Thyroid gland (tissue), 4 donors: ENCODE measurements at regions not wholly inside any gene's neighbourhood (a gene's known extent, or its start where the extent isn't known, plus 50 kb on each side); places are given as distances from the start of the nearest gene placed in this dataset.

Experiments used
- DNase-seq, 2 donors: peaks; one replicate each; pipeline ENCODE4 v3.0.0-alpha.2; 2019
- H3K27ac ChIP-seq, 3 donors: fragments of 200-600 bp; sonication (generic); 1 replicate in 2 of 3; 2 replicates in 1 of 3; pipeline ENCODE4 v1.5.1; 2016 to 2019; ENCODE audit warnings: mild to moderate bottlenecking in 1 of 3, moderate library complexity in 1 of 3
- H3K27me3 ChIP-seq: fragments of 200-600 bp; sonication (generic); one replicate; pipeline ENCODE4 v1.5.1; 2019
- H3K36me3 ChIP-seq, 2 donors: fragments of 200-600 bp; sonication (generic); one replicate each; pipeline ENCODE4 v1.5.1; 2016 to 2019
- H3K4me1 ChIP-seq, 2 donors: fragments of 200-600 bp; sonication (generic); one replicate each; pipeline ENCODE4 v1.5.1; 2017 to 2019
- H3K4me3 ChIP-seq, 3 donors: fragments of 200-600 bp; sonication (generic); replicated peaks in 1 of 3; 1 replicate in 2 of 3; 2 replicates in 1 of 3; pipeline ENCODE4 v1.5.1; 2016; ENCODE audit warnings: mild to moderate bottlenecking in 1 of 3
- H3K9me3 ChIP-seq: fragments of 200-600 bp; sonication (generic); one replicate; pipeline ENCODE4 v1.5.1; 2017
- CTCF ChIP-seq, 6 experiments: fragments of 200-600 bp in 3 of 6; fragments of 450-650 bp in 3 of 6; sonication (generic) in 3 of 6; IDR thresholded peaks; one replicate each; pipeline ENCODE4 v1.5.1; 2016 to 2019; ENCODE audit warnings: antibody characterized with exemption in 6 of 6, mild to moderate bottlenecking in 2 of 6, inconsistent platforms in 1 of 6, moderate library complexity in 1 of 6
- POLR2A ChIP-seq, 2 donors: fragments of 450-650 bp; IDR thresholded peaks; one replicate each; pipeline ENCODE4 v1.6.1; 2017; ENCODE audit warnings: antibody characterized with exemption in 2 of 2, mild to moderate bottlenecking in 2 of 2, moderate library complexity in 1 of 2
- WGBS, 2 donors: methylation state at CpG; one replicate each; pipeline ENCODE4 v1.1.5; 2017; 5-methylcytosine and 5-hydroxymethylcytosine counted together
- intact Hi-C: fragments of 100-400 bp; cut with DNase I; formaldehyde crosslinking; loops from one replicate; pipeline ENCODE4 v1.15.1; 2023

DNA sequence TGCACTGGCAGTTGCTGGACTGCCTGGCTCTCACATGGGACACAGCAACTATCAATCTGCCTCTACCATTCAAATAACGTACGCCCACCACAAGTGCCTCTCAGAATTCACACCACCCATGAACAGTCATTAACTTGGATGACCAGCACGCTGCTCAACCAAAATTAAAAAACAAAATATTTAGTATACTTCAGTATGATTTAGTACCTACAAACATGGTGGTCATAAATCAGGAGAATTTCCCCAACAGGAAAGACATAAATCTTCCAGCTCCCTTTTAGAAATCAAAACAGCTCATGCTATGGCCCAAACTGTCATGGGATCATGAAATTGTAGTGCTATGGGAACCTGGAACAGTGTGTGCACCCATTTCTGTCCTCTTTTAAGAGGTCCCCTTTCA, 317.4 kb upstream of the ETAA1 start:
- WGBS, 2 donors: 64 to 89% methylated on average over 3 of the region's 3 CpGs
- TF ChIP-seq CTCF (IDR thresholded peaks at IDR 0.05) (no peak), POLR2A (IDR thresholded peaks at IDR 0.05) (no peak)
- DNase-seq: no peak
- H3K27ac ChIP-seq: no peak overlapping the region
- intact Hi-C loops: no loop called here
- H3K36me3 ChIP-seq: no peaks in the 10 kb centered on the region
- no peak overlapping the region for H3K4me3 ChIP-seq
- no peaks in the 10 kb centered on the region for H3K27me3 ChIP-seq
- H3K9me3 ChIP-seq: no peaks in the 10 kb centered on the region
- peaks cover 0 to 9% of the 10 kb centered on the region in 2 donors for H3K4me1 ChIP-seq

GRCh38 chr2:67082813-67083212, 314.3 kb upstream of the ETAA1 start:
- intact Hi-C loops: no loop called here
- TF ChIP-seq CTCF (IDR thresholded peaks at IDR 0.05) (no peak), POLR2A (IDR thresholded peaks at IDR 0.05) (no peak)
- no peak for DNase-seq
- H3K36me3 ChIP-seq: no peaks in the 10 kb centered on the region
- no peaks in the 10 kb centered on the region for H3K27me3 ChIP-seq
- H3K4me1 ChIP-seq: no peaks in the 10 kb centered on the region
- H3K9me3 ChIP-seq: no peaks in the 10 kb centered on the region
- H3K27ac ChIP-seq: no peak overlapping the region
- no peak overlapping the region for H3K4me3 ChIP-seq

DNA sequence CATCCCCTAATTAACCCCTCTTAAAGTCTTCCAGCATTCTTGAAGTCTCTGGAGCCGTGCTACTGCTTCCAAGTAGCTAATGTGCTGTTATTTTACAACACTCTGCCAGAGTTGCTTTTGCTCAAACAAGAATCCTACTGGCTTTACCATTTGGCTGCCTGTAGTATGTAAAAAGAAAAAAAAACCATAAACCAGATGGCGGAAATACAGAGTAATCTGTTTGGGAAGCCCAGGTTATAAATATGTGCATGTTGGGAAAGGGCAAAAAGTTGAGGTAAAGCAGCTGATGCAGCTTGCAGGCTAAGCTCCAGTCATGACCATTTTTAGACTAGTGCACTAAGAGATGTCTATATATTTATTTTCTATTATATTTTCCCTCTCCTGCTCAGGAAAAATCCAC, 313.2 kb upstream of the ETAA1 start:
- Histone ChIP-seq H3K36me3 (no peaks in the 10 kb centered on the region), H3K9me3 (no peaks in the 10 kb centered on the region), H3K4me3 (no peak overlapping the region), H3K27ac (no peak overlapping the region), H3K4me1 (no peaks in the 10 kb centered on the region), H3K27me3 (no peaks in the 10 kb centered on the region)
- intact Hi-C loops: no loop called here
- no peak for DNase-seq
- TF ChIP-seq CTCF (IDR thresholded peaks at IDR 0.05) (no peak), POLR2A (IDR thresholded peaks at IDR 0.05) (no peak)
- 57 to 69% methylated on average over 2 of the region's 2 CpGs for WGBS, 2 donors

DNA sequence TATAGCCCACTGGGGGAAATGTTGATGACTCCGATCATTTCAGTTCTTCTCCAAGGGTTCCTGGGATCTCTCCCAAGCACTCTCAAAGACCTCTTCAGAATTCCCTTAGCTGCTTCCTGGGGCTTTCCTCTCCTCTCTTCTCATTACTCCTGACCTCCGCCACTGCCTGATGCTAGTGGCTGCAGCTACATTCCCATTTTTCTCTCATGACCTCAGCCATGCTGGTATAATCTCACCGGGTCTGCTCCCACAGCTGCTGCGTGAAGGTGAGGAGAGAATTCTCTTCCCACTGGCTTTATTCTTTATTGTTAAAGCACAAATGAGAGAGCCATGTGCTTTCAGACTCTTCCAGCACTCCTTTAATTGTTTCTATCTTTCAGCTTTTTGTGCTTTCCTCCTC, 312.0 kb upstream of the ETAA1 start:
- 70 to 76% methylated on average over 4 of the region's 4 CpGs for WGBS, 2 donors

DNA sequence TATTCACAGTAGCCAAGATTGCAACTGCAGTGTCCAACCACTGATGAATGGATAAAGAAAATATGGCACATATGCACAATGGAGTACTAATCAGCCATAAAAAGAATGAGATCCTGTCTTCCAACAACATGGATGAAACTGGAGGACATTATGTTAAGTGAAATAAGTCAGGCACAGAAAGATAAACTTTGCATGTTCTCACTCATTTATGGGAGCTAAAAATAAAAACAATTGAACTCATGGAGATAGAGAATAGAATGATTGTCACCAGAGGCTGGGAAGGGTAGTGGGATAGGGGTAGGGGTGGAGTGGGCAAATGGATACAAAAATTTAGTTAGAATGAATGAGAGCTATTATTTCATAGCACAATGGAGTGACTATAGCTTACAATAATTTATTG, 305.5 kb upstream of the ETAA1 start:
- Histone ChIP-seq H3K4me3 (no peak overlapping the region), H3K27ac (no peak overlapping the region), H3K27me3 (no peaks in the 10 kb centered on the region), H3K4me1 (no peaks in the 10 kb centered on the region), H3K36me3 (no peaks in the 10 kb centered on the region), H3K9me3 (no peaks in the 10 kb centered on the region)
- no peak for DNase-seq
- TF ChIP-seq CTCF (IDR thresholded peaks at IDR 0.05): no peak
- TF ChIP-seq POLR2A (IDR thresholded peaks at IDR 0.05): no peak
- intact Hi-C loops: no loop called here

More for the DNA sequence above, 312.0 kb upstream of the ETAA1 start:
- DNase-seq: no peak
- H3K27me3 ChIP-seq: no peaks in the 10 kb centered on the region
- H3K4me3 ChIP-seq: no peak overlapping the region
- TF ChIP-seq POLR2A (IDR thresholded peaks at IDR 0.05): no peak
- no peak for TF ChIP-seq CTCF (IDR thresholded peaks at IDR 0.05)
- no peak overlapping the region for H3K27ac ChIP-seq
- no peaks in the 10 kb centered on the region for H3K36me3 ChIP-seq
- H3K4me1 ChIP-seq: no peaks in the 10 kb centered on the region
- intact Hi-C loops: no loop called here
- no peaks in the 10 kb centered on the region for H3K9me3 ChIP-seq
